ENCODE measurements at regions not wholly inside any gene's neighbourhood (a gene's known extent, or its start where the extent isn't known, plus 50 kb on each side); places are given as distances from the start of the nearest gene placed in this dataset.
"Not testable (repeated sequence)": the region's sequence is repeated elsewhere in the genome, so short reads cannot be mapped to it uniquely, and the experiment has no call there.

- no peak overlapping the region for H3K4me3 Mint-ChIP-seq
- no peaks in the 10 kb centered on the region for H3K4me1 Mint-ChIP-seq
- no peaks in the 10 kb centered on the region for H3K27me3 Mint-ChIP-seq
- no peaks in the 10 kb centered on the region for H3K36me3 Mint-ChIP-seq
- H3K9me3 Mint-ChIP-seq, result peaks cover 6 to 23% (median 14%) of the 10 kb centered on the region in 3 donors
- no peak overlapping the region for H3K27ac Mint-ChIP-seq
Measured at GRCh38 chr11:13551834-13552233, 56.0 kb upstream of the PTH start.

- peak overlapping the region in 1 of 3 donors; percentile 63 for H3K27ac Mint-ChIP-seq
- peaks cover under 1% of the 10 kb centered on the region for H3K36me3 Mint-ChIP-seq
- peaks cover 9 to 26% (median 17%) of the 10 kb centered on the region in 3 donors for H3K9me3 Mint-ChIP-seq
- no peaks in the 10 kb centered on the region for H3K4me1 Mint-ChIP-seq
- H3K4me3 Mint-ChIP-seq, result no peak overlapping the region
- H3K27me3 Mint-ChIP-seq, result no peaks in the 10 kb centered on the region
Measured at GRCh38 chr11:13550761-13551160, 55.0 kb upstream of the PTH start.

GRCh38 chr11:13546092-13546491, 50.3 kb upstream of the PTH start:
- not testable (repeated sequence) for H3K36me3 Mint-ChIP-seq, H3K4me1 Mint-ChIP-seq, H3K27me3 Mint-ChIP-seq, H3K27ac Mint-ChIP-seq, H3K4me3 Mint-ChIP-seq
- peaks cover 17 to 39% (median 33%) of the 10 kb centered on the region in 3 donors for H3K9me3 Mint-ChIP-seq
